Kidney glomerular epithelial cell (primary cell): ENCODE measurements at regions not wholly inside any gene's neighbourhood (a gene's known extent, or its start where the extent isn't known, plus 50 kb on each side); places are given as distances from the start of the nearest gene placed in this dataset.

ENCODE experiments used
- DNase-seq: peaks from one replicate; lab custom pipeline; 2025; lab: John Stamatoyannopoulos, UW

DNA sequence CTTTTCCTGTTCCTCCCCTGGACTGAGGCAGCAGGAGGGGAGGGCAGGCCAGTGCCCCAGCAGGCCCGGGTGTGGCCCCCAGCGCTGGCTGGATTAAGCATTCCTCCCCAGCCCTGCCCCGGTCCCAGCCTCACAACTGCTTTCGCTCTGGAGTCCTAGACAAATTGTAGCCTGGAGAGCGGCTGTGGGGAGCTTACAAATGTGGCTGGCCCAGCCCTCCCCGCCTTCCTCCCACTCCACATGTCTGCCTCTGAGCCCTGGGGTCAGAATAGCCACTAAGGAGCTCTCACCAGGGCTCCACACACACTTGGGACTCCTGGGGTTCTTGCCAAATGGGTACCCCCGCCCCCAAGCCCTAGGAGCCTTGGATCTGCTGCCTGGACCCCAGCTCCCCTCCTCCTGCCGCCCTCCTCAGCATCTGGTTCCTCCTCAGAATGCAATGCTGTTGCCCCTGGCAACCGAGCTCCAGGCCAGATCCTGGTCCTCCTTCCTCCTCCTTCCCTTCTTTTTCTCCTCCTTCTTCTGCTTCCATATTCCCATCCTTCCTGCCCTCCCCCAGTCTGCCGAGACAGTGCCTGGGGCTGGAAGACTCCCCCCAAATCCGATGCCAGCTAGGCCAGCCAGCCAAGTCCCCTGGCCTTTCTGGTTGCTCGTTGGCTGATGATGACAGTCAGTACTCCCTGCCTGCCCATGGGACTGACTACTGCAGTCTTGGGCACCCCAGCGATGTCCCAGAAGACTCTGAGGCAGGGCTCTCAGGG is 91.1 kb downstream of the LINGO1 start:
- no peak for DNase-seq

- no peak for DNase-seq
These were observed 92.2 kb downstream of the LINGO1 start for GRCh38 chr15:77540312-77541060.

DNA sequence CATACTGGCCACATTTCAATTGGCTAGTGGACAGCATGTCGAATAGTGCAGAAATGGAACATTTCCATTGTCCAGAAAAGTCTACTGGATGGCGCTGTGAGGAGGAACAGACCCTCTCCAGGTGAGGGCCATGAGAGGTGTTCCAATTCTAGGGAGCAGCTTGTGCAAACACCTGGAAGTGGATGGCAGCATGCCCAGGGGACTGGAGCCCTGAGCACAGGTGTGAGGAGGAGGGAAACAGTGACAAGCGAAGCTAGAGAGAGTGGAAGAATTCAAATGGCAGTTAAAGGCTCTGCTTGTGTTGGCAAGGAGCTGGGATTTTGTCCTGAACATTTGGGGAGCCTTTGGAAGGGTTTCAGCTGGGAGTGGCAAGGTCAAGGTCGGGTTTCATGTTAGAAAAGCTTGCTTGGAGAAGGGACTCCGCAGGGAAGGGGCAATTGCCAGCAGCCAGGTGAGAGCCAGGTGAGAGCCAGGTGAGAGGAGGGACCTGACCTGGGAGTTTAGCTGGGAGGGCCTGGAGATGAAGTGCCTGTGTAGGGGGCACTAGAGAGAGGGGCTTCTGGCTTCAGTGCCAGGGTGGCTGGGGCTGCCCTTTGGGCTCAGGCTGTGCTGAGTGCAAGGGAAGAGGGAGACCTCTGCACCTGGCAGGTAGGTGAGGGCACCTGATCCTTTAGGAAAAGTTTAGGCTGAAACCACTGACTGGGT is 93.8 kb downstream of the LINGO1 start:
- no peak for DNase-seq

DNA sequence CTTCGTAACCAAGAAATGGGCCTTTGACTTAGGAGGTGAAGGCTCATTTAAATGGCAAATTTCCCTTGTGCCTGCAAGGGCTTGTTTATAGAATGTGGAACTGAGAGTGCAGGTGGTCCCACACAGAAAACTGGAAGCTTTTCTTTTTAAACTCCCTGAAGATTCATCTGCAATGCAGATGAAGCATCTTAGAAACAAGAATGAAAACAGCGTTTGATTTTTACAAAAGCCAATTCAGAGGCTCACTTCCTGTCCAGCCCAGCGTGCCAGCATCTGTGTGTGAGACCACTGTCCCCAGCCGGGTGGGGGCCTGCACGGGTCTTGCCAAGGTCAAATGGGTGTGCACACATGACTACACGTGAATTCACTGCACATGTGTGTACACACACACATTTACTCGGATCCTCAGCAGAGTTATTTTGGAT is 94.7 kb downstream of the LINGO1 start:
- no peak for DNase-seq

- no peak for DNase-seq
These were observed 95.7 kb downstream of the LINGO1 start for GRCh38 chr15:77537006-77537405.

- no peak for DNase-seq
These were observed 96.9 kb downstream of the LINGO1 start for GRCh38 chr15:77535845-77536244.
